ENCODE measurements at regions not wholly inside any gene's neighbourhood (a gene's known extent, or its start where the extent isn't known, plus 50 kb on each side); places are given as distances from the start of the nearest gene placed in this dataset.

DNA sequence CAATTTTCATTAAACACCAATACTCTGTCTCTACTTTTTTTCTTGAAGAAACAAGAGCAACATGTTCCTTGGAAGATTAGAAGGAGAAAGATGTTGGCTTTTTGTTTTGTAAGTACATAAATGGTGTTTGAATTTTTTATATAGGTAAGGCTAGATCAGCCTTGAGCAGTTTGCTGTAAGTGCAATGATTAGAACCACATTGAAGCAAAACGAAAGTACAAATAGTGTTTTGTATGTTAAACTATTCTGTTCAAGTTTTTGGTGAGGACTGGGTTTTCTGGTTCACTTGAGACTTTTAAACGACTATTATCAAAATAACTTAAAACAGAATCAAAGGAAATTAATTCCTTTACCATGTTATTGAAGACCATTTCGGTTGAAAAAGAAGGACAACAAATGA lies 162.9 kb upstream of the NRP1 start:
- H2BK20ac ChIP-seq (ENCODE audit: low read length), result no peak overlapping the region
- H2BK15ac ChIP-seq (ENCODE audit: low read length), result no peak overlapping the region
- no peak overlapping the region for H3K27ac ChIP-seq (ENCODE audit: low read depth, low read length)
- no peak overlapping the region for H2BK120ac ChIP-seq (replicated peaks; ENCODE audit: low read depth, low read length)
- H3K9me3 ChIP-seq (ENCODE audit: insufficient read depth in 2 of 2, low read depth in 1 of 2, low read length in 1 of 2), result peaks cover 0 to 6% of the 10 kb centered on the region in 2 experiments; a peak in 2 of 4 replicates
- FAIRE-seq (no peak), DNase-seq (ENCODE audit: low read depth in 1 of 2, low spot score in 2 of 2) (no peak)
- H3K27me3 ChIP-seq (replicated peaks in 1 of 4; ENCODE audit: control insufficient read depth in 3 of 4, extremely low read depth in 1 of 4, insufficient read depth in 3 of 4, low read length in 3 of 4), result no peaks in the 10 kb centered on the region
- no peak overlapping the region for H4K91ac ChIP-seq (replicated peaks; ENCODE audit: insufficient read length, low read length)
- WGBS, 2 experiments (ENCODE audit: extremely low coverage in 1 of 2, insufficient coverage in 1 of 2, insufficient read length in 1 of 2, insufficient replicate concordance in 2 of 2, low coverage in 1 of 2, low lambda C conversion rate in 2 of 2, missing lambda C conversion rate in 1 of 2), result 90% methylated on average over 3 of the region's 3 CpGs; no CpG with 5 or more reads in 1 of the 2 experiments
- no peaks in the 10 kb centered on the region for H3K79me1 ChIP-seq (ENCODE audit: low read depth, low read length)
- ChIA-PET POLR2A (ENCODE audit: partially characterized antibody) (no interaction called here), CTCF (ENCODE audit: partially characterized antibody) (no interaction called here)
- no peak overlapping the region for H3K23ac ChIP-seq (ENCODE audit: insufficient read length)
- H4K8ac ChIP-seq (ENCODE audit: extremely low read depth, insufficient read depth, low read length), result no peak overlapping the region
- no peak overlapping the region for H3K4ac ChIP-seq (replicated peaks; ENCODE audit: insufficient read length, low read depth, low read length)
- no peak overlapping the region for H3K4me3 ChIP-seq (ENCODE audit: extremely low read depth in 1 of 4, insufficient read depth in 2 of 4, low read depth in 3 of 4, low read length in 4 of 4)
- H2AK5ac ChIP-seq (ENCODE audit: low read depth, low read length), result no peak overlapping the region
- H3K4me2 ChIP-seq (ENCODE audit: insufficient read depth in 1 of 2, low read depth in 2 of 2, low read length in 2 of 2), result no peak overlapping the region
- H3K9ac ChIP-seq (replicated peaks in 1 of 4; ENCODE audit: extremely low read depth in 1 of 4, low read depth in 3 of 4, low read length in 3 of 4), result no peak overlapping the region
- H4K5ac ChIP-seq (ENCODE audit: insufficient read length, low read depth, low read length), result no peak overlapping the region
- TF ChIP-seq TCF12 (IDR thresholded peaks at IDR 0.05; ENCODE audit: low read depth, low read length) (no peak), RFX5 (IDR thresholded peaks at IDR 0.05; ENCODE audit: borderline replicate concordance, low read depth, low read length) (no peak), ATF2 (IDR thresholded peaks at IDR 0.05; ENCODE audit: low read length) (no peak)
- H3K23me2 ChIP-seq (ENCODE audit: low read depth, low read length), result no peaks in the 10 kb centered on the region
- no peaks in the 10 kb centered on the region for H3K79me2 ChIP-seq (ENCODE audit: control insufficient read depth in 1 of 2, insufficient read depth in 2 of 2, low read length in 2 of 2)
- no peak overlapping the region for H3K56ac ChIP-seq (replicated peaks; ENCODE audit: insufficient read length, low read depth, low read length)
- no peaks in the 10 kb centered on the region for H3K36me3 ChIP-seq (ENCODE audit: control insufficient read depth in 2 of 4, insufficient read depth in 4 of 4, low read length in 3 of 4)
- H4K20me1 ChIP-seq (replicated peaks in 1 of 2; ENCODE audit: control insufficient read depth in 1 of 2, insufficient read depth in 2 of 2, low read length in 2 of 2), result no peaks in the 10 kb centered on the region
- no peak overlapping the region for H3K18ac ChIP-seq (ENCODE audit: extremely low read depth, low read length)
- H3K4me1 ChIP-seq (replicated peaks in 1 of 4; ENCODE audit: control insufficient read depth in 3 of 4, insufficient read depth in 4 of 4, low read length in 3 of 4), result no peaks in the 10 kb centered on the region; a peak in 1 of 7 replicates
- no peak overlapping the region for H2BK12ac ChIP-seq (ENCODE audit: low read depth, low read length)
- H2BK5ac ChIP-seq (ENCODE audit: low read depth, low read length), result no peak overlapping the region
- no peak overlapping the region for H2AFZ ChIP-seq (ENCODE audit: low read length)
- H3K14ac ChIP-seq (ENCODE audit: insufficient read length), result no peak overlapping the region

Measured in H1 (cell line).